ENCODE measurements at regions not wholly inside any gene's neighbourhood (a gene's known extent, or its start where the extent isn't known, plus 50 kb on each side); places are given as distances from the start of the nearest gene placed in this dataset.

DNA sequence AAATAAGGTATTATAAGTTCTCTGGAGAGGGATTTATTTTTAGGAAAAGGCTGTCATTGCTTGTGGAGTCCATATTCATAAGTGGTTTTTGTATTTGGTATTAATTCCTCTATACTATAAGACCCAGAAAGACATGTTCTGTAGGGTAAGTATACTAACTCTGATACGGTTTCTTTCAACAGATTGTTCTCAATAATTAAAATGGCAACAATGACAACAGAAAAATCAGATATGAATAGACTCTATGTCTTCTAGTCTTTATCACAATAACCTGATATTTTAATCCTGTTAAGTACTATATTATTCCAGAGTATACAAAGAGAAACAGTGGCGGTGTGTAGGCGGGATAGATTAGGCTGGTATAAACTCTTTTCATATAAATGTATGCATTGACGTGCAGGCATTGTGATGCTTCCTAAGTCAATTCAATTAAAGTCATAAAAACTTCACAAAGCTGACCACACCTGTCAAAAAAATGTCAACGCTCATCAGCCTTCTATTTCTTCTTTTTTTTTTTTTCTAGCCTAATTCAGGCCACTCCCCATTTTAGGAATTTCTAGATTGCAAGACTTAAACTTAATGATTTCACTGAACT is 150.4 kb downstream of the TRIML1 start:
- TF ChIP-seq POLR2AphosphoS5 (IDR thresholded peaks at IDR 0.05; ENCODE audit: low read depth, low read length) (no peak), POLR2A (IDR thresholded peaks at IDR 0.05; ENCODE audit: low read depth, low read length) (no peak), TAF1 (IDR thresholded peaks at IDR 0.05; ENCODE audit: borderline replicate concordance, low read depth, low read length) (no peak)
- FAIRE-seq (no peak), DNase-seq (ENCODE audit: insufficient read length) (no peak)

DNA sequence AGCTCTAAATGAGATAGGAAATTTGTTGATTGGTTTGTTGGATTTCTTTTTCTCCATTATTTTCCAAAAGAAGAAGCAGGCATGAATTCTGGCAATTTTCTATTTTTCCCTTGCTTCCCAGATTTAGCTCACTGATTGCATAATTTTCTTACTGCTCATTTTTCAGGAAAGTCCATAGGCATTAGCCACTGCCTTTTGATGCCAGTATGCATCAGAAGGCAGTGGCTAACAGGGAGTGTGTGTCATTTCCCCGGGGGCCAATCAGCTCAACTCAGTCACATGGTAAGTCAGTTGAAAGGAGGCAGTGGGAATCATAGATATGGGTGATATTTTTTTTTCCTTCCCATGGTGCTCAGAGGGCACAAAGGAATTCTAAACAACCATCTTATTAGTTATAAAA is 156.7 kb downstream of the TRIML1 start:
- no peak for DNase-seq (ENCODE audit: insufficient read length)
- TF ChIP-seq TAF1 (IDR thresholded peaks at IDR 0.05; ENCODE audit: borderline replicate concordance, low read depth, low read length) (no peak), POLR2AphosphoS5 (IDR thresholded peaks at IDR 0.05; ENCODE audit: low read depth, low read length) (no peak), POLR2A (IDR thresholded peaks at IDR 0.05; ENCODE audit: low read depth, low read length) (no peak)
- no peak for FAIRE-seq

DNA sequence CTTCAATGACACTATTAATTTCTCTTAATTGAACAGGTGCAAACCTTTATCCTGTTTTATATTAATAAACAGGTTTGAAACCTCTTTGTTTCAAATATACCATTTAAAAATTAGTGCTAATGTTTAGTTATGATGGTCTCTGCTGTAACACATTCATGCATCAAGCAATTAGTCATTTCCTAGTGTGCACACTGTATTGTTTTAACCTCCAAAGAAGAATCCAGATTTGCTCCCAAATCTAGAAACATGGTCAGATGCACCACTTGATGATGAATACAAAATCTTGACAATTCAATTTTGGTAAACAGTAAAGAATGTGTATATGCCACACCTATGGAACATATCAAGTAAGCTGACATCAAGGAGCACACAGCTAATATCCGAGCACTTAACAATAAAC is 157.1 kb downstream of the TRIML1 start:
- FAIRE-seq = no peak
- TF ChIP-seq POLR2AphosphoS5 (IDR thresholded peaks at IDR 0.05; ENCODE audit: low read depth, low read length) = no peak
- TF ChIP-seq TAF1 (IDR thresholded peaks at IDR 0.05; ENCODE audit: borderline replicate concordance, low read depth, low read length) = no peak
- no peak for TF ChIP-seq POLR2A (IDR thresholded peaks at IDR 0.05; ENCODE audit: low read depth, low read length)
- DNase-seq (ENCODE audit: insufficient read length) = no peak

GRCh38 chr4:188297873-188298272 is 158.6 kb downstream of the TRIML1 start:
- DNase-seq (ENCODE audit: insufficient read length) = no peak
- TF ChIP-seq TAF1 (IDR thresholded peaks at IDR 0.05; ENCODE audit: borderline replicate concordance, low read depth, low read length) (no peak), POLR2A (IDR thresholded peaks at IDR 0.05; ENCODE audit: low read depth, low read length) (no peak), POLR2AphosphoS5 (IDR thresholded peaks at IDR 0.05; ENCODE audit: low read depth, low read length) (no peak)
- FAIRE-seq = no peak

GRCh38 chr4:188299161-188299560 is 159.9 kb downstream of the TRIML1 start:
- DNase-seq (ENCODE audit: insufficient read length) = no peak
- TF ChIP-seq TAF1 (IDR thresholded peaks at IDR 0.05; ENCODE audit: borderline replicate concordance, low read depth, low read length) = no peak
- TF ChIP-seq POLR2A (IDR thresholded peaks at IDR 0.05; ENCODE audit: low read depth, low read length) = no peak
- no peak for FAIRE-seq

DNA sequence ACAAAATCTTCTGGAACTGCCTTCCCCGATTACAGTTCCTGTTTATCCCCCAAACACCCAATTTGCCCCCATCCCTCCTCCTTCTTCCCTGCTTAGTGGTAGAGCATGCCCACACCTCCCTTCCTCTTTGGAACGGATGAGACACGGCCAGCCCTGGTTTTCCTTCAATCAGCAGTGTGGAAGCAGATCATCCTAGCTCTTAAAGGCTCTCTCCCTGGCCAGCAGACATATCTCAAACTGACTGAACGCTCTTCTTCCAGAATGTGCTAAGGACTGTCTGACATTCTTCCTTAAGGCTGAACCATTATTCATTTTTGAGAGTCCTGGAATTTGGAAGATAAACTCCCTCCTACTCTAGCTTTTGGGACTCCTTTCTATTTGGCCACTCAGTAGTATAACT is 161.1 kb downstream of the TRIML1 start:
- DNase-seq (ENCODE audit: insufficient read length) (no peak), FAIRE-seq (no peak)
- TF ChIP-seq POLR2A (IDR thresholded peaks at IDR 0.05; ENCODE audit: low read depth, low read length) (no peak), TAF1 (IDR thresholded peaks at IDR 0.05; ENCODE audit: borderline replicate concordance, low read depth, low read length) (no peak), POLR2AphosphoS5 (IDR thresholded peaks at IDR 0.05; ENCODE audit: low read depth, low read length) (no peak)

GRCh38 chr4:188305690-188306089 is 166.4 kb downstream of the TRIML1 start:
- FAIRE-seq = no peak
- DNase-seq (ENCODE audit: insufficient read length) = no peak
- no peak for TF ChIP-seq POLR2A (IDR thresholded peaks at IDR 0.05; ENCODE audit: low read depth, low read length)
- no peak for TF ChIP-seq POLR2AphosphoS5 (IDR thresholded peaks at IDR 0.05; ENCODE audit: low read depth, low read length)
- TF ChIP-seq TAF1 (IDR thresholded peaks at IDR 0.05; ENCODE audit: borderline replicate concordance, low read depth, low read length) = no peak

DNA sequence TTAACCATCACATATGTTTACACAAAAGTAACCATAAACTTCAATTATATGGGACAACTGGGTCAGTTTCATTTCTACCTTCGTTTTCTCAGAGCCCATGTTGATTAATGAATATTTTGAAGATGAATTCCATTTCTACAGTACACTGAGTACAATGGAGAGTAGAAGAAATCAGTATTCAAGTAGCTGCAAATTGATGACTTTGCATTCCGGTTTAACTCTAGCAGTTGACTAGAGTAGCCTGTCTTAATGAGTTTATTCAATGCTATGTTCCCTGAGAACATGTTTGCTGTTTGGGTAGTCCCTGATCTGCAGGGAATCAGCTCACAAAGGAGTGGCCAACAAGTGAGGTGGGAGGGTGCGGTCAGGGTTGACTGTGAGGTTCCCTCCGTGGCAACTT is 168.3 kb downstream of the TRIML1 start:
- TF ChIP-seq POLR2A (IDR thresholded peaks at IDR 0.05; ENCODE audit: low read depth, low read length) = no peak
- TF ChIP-seq TAF1 (IDR thresholded peaks at IDR 0.05; ENCODE audit: borderline replicate concordance, low read depth, low read length) = no peak
- TF ChIP-seq POLR2AphosphoS5 (IDR thresholded peaks at IDR 0.05; ENCODE audit: low read depth, low read length) = no peak
- FAIRE-seq = no peak
- no peak for DNase-seq (ENCODE audit: insufficient read length)

GRCh38 chr4:188308142-188308541 is 168.9 kb downstream of the TRIML1 start:
- no peak for FAIRE-seq
- no peak for TF ChIP-seq POLR2AphosphoS5 (IDR thresholded peaks at IDR 0.05; ENCODE audit: low read depth, low read length)
- no peak for TF ChIP-seq TAF1 (IDR thresholded peaks at IDR 0.05; ENCODE audit: borderline replicate concordance, low read depth, low read length)
- TF ChIP-seq POLR2A (IDR thresholded peaks at IDR 0.05; ENCODE audit: low read depth, low read length) = no peak
- no peak for DNase-seq (ENCODE audit: insufficient read length)

- TF ChIP-seq POLR2AphosphoS5 (IDR thresholded peaks at IDR 0.05; ENCODE audit: low read depth, low read length) = no peak
- TF ChIP-seq POLR2A (IDR thresholded peaks at IDR 0.05; ENCODE audit: low read depth, low read length) = no peak
- TF ChIP-seq TAF1 (IDR thresholded peaks at IDR 0.05; ENCODE audit: borderline replicate concordance, low read depth, low read length) = no peak
- DNase-seq (ENCODE audit: insufficient read length) (no peak), FAIRE-seq (no peak)
Measured at GRCh38 chr4:188316391-188316790, 177.2 kb downstream of the TRIML1 start.

DNA sequence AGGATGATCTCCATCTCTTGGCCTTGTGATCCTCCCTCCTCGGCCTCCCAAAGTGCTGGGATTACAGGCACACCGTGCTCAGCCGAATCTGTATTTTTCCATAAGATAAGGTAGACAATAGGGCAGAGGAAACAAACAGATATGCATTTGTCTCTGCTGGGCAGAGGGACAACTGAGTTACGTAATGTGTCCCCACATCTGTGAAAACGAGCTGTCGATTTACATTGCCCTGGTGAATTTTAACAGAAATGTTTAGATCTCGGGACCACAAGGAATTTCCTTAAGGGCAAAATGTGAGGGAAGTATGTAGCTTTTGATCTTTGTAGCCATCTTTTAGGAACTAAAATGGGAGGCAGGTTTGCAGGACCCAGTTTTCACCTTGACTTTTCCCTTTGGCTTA is 189.7 kb downstream of the TRIML1 start:
- DNase-seq (ENCODE audit: insufficient read length) (no peak), FAIRE-seq (no peak)
- TF ChIP-seq POLR2A (IDR thresholded peaks at IDR 0.05; ENCODE audit: low read depth, low read length) (no peak), POLR2AphosphoS5 (IDR thresholded peaks at IDR 0.05; ENCODE audit: low read depth, low read length) (no peak), TAF1 (IDR thresholded peaks at IDR 0.05; ENCODE audit: borderline replicate concordance, low read depth, low read length) (no peak)

GRCh38 chr4:188329521-188329920 is 190.3 kb downstream of the TRIML1 start:
- TF ChIP-seq POLR2A (IDR thresholded peaks at IDR 0.05; ENCODE audit: low read depth, low read length) = no peak
- TF ChIP-seq POLR2AphosphoS5 (IDR thresholded peaks at IDR 0.05; ENCODE audit: low read depth, low read length) = no peak
- no peak for TF ChIP-seq TAF1 (IDR thresholded peaks at IDR 0.05; ENCODE audit: borderline replicate concordance, low read depth, low read length)
- FAIRE-seq = no peak
- no peak for DNase-seq (ENCODE audit: insufficient read length)

- no peak for DNase-seq (ENCODE audit: insufficient read length)
- no peak for TF ChIP-seq POLR2A (IDR thresholded peaks at IDR 0.05; ENCODE audit: low read depth, low read length)
- TF ChIP-seq POLR2AphosphoS5 (IDR thresholded peaks at IDR 0.05; ENCODE audit: low read depth, low read length) = no peak
- FAIRE-seq = no peak
Measured at GRCh38 chr4:188332265-188332664, 193.0 kb downstream of the TRIML1 start.

All from GM12892 (cell line).